GM12864 (cell line): ENCODE measurements at regions not wholly inside any gene's neighbourhood (a gene's known extent, or its start where the extent isn't known, plus 50 kb on each side); places are given as distances from the start of the nearest gene placed in this dataset.
"Not testable (repeated sequence)": the region's sequence is repeated elsewhere in the genome, so short reads cannot be mapped to it uniquely, and the experiment has no call there.

ENCODE experiments used
- DNase-seq: peaks from one replicate; pipeline ENCODE4 v3.0.0-alpha.2; 2011; ENCODE audit warnings: low read depth
- H3K4me3 ChIP-seq: 2 replicates; pipeline ENCODE4 v1.5.1; 2011; ENCODE audit warnings: mild to moderate bottlenecking, low read depth, low read length, control low read depth
- TF ChIP-seq, protein P1 (sequence below): IDR thresholded peaks from 2 replicates; pipeline ENCODE4 v1.5.1; 2011; ENCODE audit warnings: low read depth, mild to moderate bottlenecking, moderate library complexity, low read length, control low read depth, inconsistent platforms; ENCODE audit errors: missing control alignments

DNA sequence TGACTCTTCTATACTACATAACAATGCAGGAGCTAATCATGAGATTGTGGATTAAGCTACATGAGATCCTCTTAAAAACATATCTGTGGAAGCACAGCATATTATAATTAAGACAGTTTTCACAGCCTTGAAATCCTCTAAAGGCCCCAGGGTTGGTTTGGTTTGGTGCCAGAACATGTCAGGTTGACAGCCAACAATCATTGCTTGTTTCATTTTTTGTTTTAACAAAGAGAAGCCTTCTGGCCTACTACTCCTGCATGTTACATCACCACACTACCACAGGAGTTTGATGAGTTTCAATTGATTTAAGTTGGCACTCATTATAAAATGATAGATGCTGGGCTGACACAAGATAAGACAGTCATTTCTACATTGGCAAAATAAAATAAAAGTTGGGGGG lies 255.9 kb upstream of the ERBB4 start:
- TF ChIP-seq, protein P1, sequence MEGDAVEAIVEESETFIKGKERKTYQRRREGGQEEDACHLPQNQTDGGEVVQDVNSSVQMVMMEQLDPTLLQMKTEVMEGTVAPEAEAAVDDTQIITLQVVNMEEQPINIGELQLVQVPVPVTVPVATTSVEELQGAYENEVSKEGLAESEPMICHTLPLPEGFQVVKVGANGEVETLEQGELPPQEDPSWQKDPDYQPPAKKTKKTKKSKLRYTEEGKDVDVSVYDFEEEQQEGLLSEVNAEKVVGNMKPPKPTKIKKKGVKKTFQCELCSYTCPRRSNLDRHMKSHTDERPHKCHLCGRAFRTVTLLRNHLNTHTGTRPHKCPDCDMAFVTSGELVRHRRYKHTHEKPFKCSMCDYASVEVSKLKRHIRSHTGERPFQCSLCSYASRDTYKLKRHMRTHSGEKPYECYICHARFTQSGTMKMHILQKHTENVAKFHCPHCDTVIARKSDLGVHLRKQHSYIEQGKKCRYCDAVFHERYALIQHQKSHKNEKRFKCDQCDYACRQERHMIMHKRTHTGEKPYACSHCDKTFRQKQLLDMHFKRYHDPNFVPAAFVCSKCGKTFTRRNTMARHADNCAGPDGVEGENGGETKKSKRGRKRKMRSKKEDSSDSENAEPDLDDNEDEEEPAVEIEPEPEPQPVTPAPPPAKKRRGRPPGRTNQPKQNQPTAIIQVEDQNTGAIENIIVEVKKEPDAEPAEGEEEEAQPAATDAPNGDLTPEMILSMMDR = no peak
- no peak for DNase-seq
- no peak overlapping the region for H3K4me3 ChIP-seq

DNA sequence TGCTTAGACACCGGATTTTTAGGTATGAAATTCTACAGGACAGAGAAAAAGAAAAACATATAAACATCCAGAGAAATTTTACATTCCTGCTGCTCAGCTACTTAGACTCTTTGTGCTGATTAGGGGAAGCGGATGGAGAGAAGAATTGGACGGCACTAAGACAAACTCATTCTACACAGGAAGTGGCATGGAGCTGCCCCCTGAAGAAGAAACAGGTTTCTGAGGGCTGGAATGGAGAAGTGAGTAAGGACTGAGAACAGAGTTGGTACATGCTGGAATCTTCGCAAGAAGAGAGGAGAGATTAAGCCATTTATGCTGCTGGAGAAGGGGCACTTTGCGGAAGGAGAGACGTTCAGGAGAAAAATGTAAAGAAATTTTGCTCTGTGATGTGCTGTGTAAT lies 253.0 kb upstream of the ERBB4 start:
- TF ChIP-seq, protein P1 = no peak
- no peak overlapping the region for H3K4me3 ChIP-seq
- no peak for DNase-seq

DNA sequence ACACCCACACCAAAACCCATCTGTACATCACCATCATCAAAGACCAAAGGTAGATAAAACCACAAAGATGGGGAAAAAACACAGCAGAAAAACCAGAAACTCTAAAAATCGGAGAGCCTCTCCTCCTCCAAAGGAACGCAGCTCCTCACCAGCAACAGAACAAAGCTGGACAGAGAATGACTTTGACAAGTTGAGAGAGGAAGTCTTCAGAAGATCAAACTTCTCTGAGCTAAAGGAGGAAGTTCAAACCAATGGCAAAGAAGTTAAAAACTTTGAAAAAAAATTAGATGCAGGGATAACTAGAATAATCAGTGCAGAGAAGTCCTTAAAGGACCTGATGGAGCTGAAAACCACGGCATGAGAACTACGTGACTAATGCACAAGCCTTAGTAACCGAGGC lies 247.5 kb upstream of the ERBB4 start:
- DNase-seq, H3K4me3 ChIP-seq: not testable (repeated sequence)

DNA sequence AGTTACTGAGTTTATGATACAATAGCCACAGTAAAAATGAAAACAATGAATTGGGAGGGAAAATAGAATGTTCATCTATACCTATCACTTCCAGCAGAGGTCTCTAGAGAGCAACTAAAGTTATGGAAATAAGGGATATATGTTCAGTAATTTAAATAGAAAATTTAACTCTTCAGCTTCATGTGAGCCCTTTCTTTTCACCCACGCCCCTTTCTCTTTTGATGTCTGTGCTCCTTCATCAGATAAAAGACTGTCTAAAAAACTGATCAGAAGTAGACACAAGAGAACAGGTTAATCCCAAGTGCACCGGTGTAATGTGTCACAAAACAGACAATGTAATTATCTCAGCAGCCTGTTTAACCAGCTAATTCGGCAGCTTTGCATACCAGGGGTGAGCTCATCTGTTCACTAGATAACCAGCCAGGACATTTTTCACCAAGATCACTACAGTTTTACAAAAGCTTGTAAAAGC lies 238.5 kb upstream of the ERBB4 start:
- no peak overlapping the region for H3K4me3 ChIP-seq
- no peak for DNase-seq
- TF ChIP-seq, protein P1 = peak; percentile 50

DNA sequence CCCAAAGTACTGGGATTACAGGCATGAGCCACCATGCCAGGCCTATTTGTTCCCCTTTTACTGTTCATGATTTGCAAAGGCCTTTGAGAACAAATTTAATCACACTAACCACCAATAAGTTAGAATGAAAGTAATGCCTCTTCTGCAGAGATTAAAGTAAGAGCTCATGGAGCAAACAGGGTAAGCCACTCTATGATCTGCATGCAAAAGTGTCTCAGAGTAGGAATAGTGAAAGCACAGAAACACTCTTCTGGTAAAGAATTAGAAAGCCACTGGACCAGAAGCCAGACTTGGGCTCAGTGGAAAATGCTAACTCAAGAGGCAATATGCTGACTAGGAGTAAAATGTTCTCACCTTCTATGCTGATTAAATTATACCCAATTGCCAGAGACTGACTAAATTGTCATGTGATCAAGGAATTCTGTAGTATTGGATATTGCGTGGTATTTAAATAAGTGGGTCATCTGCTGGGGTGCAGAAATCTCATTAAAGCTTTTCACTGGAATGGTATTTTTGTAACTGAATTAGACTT lies 235.3 kb upstream of the ERBB4 start:
- DNase-seq = no peak
- H3K4me3 ChIP-seq = no peak overlapping the region
- TF ChIP-seq, protein P1 = no peak

DNA sequence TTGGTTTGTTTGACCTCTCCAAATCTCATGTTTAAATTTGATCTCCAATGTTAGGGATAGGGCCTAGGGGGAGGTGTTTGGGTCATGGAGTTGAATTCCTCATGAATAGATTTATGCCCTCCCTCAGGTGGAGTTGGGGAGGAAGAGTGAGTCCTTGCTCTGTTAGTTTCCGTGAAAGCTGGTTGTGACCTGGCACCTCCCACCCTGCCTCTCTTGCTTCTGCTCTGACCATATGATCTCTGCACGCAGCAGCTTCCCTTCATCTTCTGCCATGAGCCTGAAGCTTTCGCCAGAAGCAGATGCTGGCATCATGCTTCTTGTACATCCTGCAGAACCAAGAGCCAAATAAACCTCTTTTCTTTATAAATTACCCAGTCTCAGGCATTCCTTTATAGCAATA lies 231.6 kb upstream of the ERBB4 start:
- no peak overlapping the region for H3K4me3 ChIP-seq
- TF ChIP-seq, protein P1 = no peak
- no peak for DNase-seq

DNA sequence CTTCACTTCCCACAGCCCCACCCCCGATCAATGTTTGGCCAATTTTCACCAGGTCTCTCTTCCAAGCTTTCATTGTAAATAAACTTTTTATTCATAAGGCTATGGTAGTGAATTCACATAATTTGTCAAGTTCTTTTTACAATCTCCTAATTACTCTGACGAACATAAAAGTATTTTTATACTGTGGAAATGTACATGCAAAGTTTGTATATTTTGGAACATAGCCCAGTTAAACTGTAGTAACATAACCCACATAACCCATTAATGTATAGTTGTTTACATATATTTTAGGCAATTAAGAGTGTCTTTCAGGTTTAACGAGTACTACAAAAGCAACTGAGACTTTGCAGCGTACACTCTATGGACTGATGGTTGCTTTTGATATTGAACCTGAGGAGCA lies 228.3 kb upstream of the ERBB4 start:
- no peak for DNase-seq
- TF ChIP-seq, protein P1 = no peak

More for the DNA sequence above, 228.3 kb upstream of the ERBB4 start:
- H3K4me3 ChIP-seq = no peak overlapping the region
